ENCODE measurements at regions not wholly inside any gene's neighbourhood (a gene's known extent, or its start where the extent isn't known, plus 50 kb on each side); places are given as distances from the start of the nearest gene placed in this dataset.

- no peak for TF ChIP-seq CTCF (IDR thresholded peaks at IDR 0.05; ENCODE audit: low read depth, low read length)
- H3K4me3 ChIP-seq (ENCODE audit: low read depth, low read length): no peak overlapping the region
These were observed 938.9 kb upstream of the NOVA1 start for GRCh38 chr14:27536748-27537147.

- no peak overlapping the region for H3K4me3 ChIP-seq (ENCODE audit: low read depth, low read length)
- TF ChIP-seq CTCF (IDR thresholded peaks at IDR 0.05; ENCODE audit: low read depth, low read length): no peak
These were observed 948.3 kb upstream of the NOVA1 start for GRCh38 chr14:27546111-27546510.

GRCh38 chr14:27553790-27554189 is 956.0 kb upstream of the NOVA1 start:
- no peak overlapping the region for H3K4me3 ChIP-seq (ENCODE audit: low read depth, low read length)
- no peak for TF ChIP-seq CTCF (IDR thresholded peaks at IDR 0.05; ENCODE audit: low read depth, low read length)

GRCh38 chr14:27557445-27557844 is 959.6 kb upstream of the NOVA1 start:
- H3K4me3 ChIP-seq (ENCODE audit: low read depth, low read length): no peak overlapping the region
- no peak for TF ChIP-seq CTCF (IDR thresholded peaks at IDR 0.05; ENCODE audit: low read depth, low read length)

GRCh38 chr14:27559848-27560247 is 962.0 kb upstream of the NOVA1 start:
- TF ChIP-seq CTCF (IDR thresholded peaks at IDR 0.05; ENCODE audit: low read depth, low read length): no peak

GRCh38 chr14:27566843-27567382 is 969.1 kb upstream of the NOVA1 start:
- no peak overlapping the region for H3K4me3 ChIP-seq (ENCODE audit: low read depth, low read length)
- no peak for TF ChIP-seq CTCF (IDR thresholded peaks at IDR 0.05; ENCODE audit: low read depth, low read length)

More at GRCh38 chr14:27559848-27560247, 962.0 kb upstream of the NOVA1 start:
- no peak overlapping the region for H3K4me3 ChIP-seq (ENCODE audit: low read depth, low read length)

GRCh38 chr14:27573018-27573417 is 975.2 kb upstream of the NOVA1 start:
- no peak overlapping the region for H3K4me3 ChIP-seq (ENCODE audit: low read depth, low read length)
- TF ChIP-seq CTCF (IDR thresholded peaks at IDR 0.05; ENCODE audit: low read depth, low read length): no peak
